Glutamatergic neuron (in vitro differentiated cells): ENCODE measurements at regions not wholly inside any gene's neighbourhood (a gene's known extent, or its start where the extent isn't known, plus 50 kb on each side); places are given as distances from the start of the nearest gene placed in this dataset.

Experiments
- DNase-seq: peaks from one replicate; pipeline ENCODE4 v3.0.0; 2022
- H3K27ac Mint-ChIP-seq: one replicate; pipeline ENCODE4 v1.8.0; 2020; ENCODE audit warnings: mild to moderate bottlenecking, mixed read lengths, inconsistent platforms; ENCODE audit not compliant: unreplicated experiment
- H3K27me3 Mint-ChIP-seq: one replicate; pipeline ENCODE4 v1.8.0; 2020; ENCODE audit warnings: mild to moderate bottlenecking, moderate library complexity, mixed read lengths, inconsistent platforms; ENCODE audit not compliant: unreplicated experiment
- H3K36me3 Mint-ChIP-seq: one replicate; pipeline ENCODE4 v1.8.0; 2020; ENCODE audit warnings: mild to moderate bottlenecking, mixed read lengths, inconsistent platforms; ENCODE audit not compliant: unreplicated experiment
- H3K4me1 Mint-ChIP-seq: one replicate; pipeline ENCODE4 v1.8.0; 2020; ENCODE audit warnings: mild to moderate bottlenecking, low read depth, mixed read lengths, inconsistent platforms; ENCODE audit not compliant: unreplicated experiment
- H3K4me3 Mint-ChIP-seq: one replicate; pipeline ENCODE4 v1.8.0; 2020; ENCODE audit warnings: mild to moderate bottlenecking, mixed read lengths, inconsistent platforms; ENCODE audit not compliant: unreplicated experiment
- H3K9me3 Mint-ChIP-seq: one replicate; pipeline ENCODE4 v1.8.0; 2020; ENCODE audit warnings: mild to moderate bottlenecking, moderate library complexity, mixed read lengths, inconsistent platforms; ENCODE audit not compliant: unreplicated experiment
- CTCF ChIP-seq: fragments of 200-600 bp; sonication (generic); IDR thresholded peaks from one replicate; pipeline ENCODE4 v1.5.0; 2021; ENCODE audit not compliant: partially characterized antibody, unreplicated experiment

- peaks cover 10% of the 10 kb centered on the region for H3K27me3 Mint-ChIP-seq
- no peaks in the 10 kb centered on the region for H3K4me1 Mint-ChIP-seq
- peaks cover 2% of the 10 kb centered on the region for H3K9me3 Mint-ChIP-seq
- H3K4me3 Mint-ChIP-seq: no peak overlapping the region
- no peak for DNase-seq
- no peak overlapping the region for H3K27ac Mint-ChIP-seq
- TF ChIP-seq CTCF: no peak
- H3K36me3 Mint-ChIP-seq: no peaks in the 10 kb centered on the region
These were observed 191.9 kb upstream of the SALL3 start for GRCh38 chr18:78787751-78788150.

- peaks cover 2% of the 10 kb centered on the region for H3K9me3 Mint-ChIP-seq
- no peaks in the 10 kb centered on the region for H3K36me3 Mint-ChIP-seq
- no peak for TF ChIP-seq CTCF
- DNase-seq: no peak
- no peak overlapping the region for H3K27ac Mint-ChIP-seq
- no peaks in the 10 kb centered on the region for H3K4me1 Mint-ChIP-seq
- peaks cover 10% of the 10 kb centered on the region for H3K27me3 Mint-ChIP-seq
- no peak overlapping the region for H3K4me3 Mint-ChIP-seq
These were observed 191.5 kb upstream of the SALL3 start for GRCh38 chr18:78788161-78788560.

- no peak for DNase-seq
- H3K27ac Mint-ChIP-seq: no peak overlapping the region
- peaks cover 5% of the 10 kb centered on the region for H3K27me3 Mint-ChIP-seq
These were observed 189.8 kb upstream of the SALL3 start for GRCh38 chr18:78789850-78790249.

GRCh38 chr18:78790511-78790910 lies 189.1 kb upstream of the SALL3 start:
- H3K27ac Mint-ChIP-seq: no peak overlapping the region
- no peaks in the 10 kb centered on the region for H3K4me1 Mint-ChIP-seq
- H3K36me3 Mint-ChIP-seq: no peaks in the 10 kb centered on the region
- H3K27me3 Mint-ChIP-seq: peaks cover 5% of the 10 kb centered on the region
- no peaks in the 10 kb centered on the region for H3K9me3 Mint-ChIP-seq
- no peak for DNase-seq
- no peak overlapping the region for H3K4me3 Mint-ChIP-seq
- TF ChIP-seq CTCF: no peak

More at GRCh38 chr18:78789850-78790249, 189.8 kb upstream of the SALL3 start:
- no peak for TF ChIP-seq CTCF
- Mint-ChIP-seq H3K9me3 (no peaks in the 10 kb centered on the region), H3K36me3 (no peaks in the 10 kb centered on the region), H3K4me3 (no peak overlapping the region), H3K4me1 (no peaks in the 10 kb centered on the region)

GRCh38 chr18:78790960-78791359 lies 188.7 kb upstream of the SALL3 start:
- H3K4me1 Mint-ChIP-seq: no peaks in the 10 kb centered on the region
- H3K36me3 Mint-ChIP-seq: no peaks in the 10 kb centered on the region
- TF ChIP-seq CTCF: no peak
- no peak overlapping the region for H3K4me3 Mint-ChIP-seq
- H3K9me3 Mint-ChIP-seq: no peaks in the 10 kb centered on the region
- peaks cover 5% of the 10 kb centered on the region for H3K27me3 Mint-ChIP-seq
- H3K27ac Mint-ChIP-seq: no peak overlapping the region
- no peak for DNase-seq
